ENCODE measurements at regions not wholly inside any gene's neighbourhood (a gene's known extent, or its start where the extent isn't known, plus 50 kb on each side); places are given as distances from the start of the nearest gene placed in this dataset.
"Not testable (repeated sequence)": the region's sequence is repeated elsewhere in the genome, so short reads cannot be mapped to it uniquely, and the experiment has no call there.

GRCh38 chr5:68114378-68115040, 101.0 kb upstream of the PIK3R1 start:
- no peak for DNase-seq

GRCh38 chr5:68112658-68113057, 102.9 kb upstream of the PIK3R1 start:
- no peak for DNase-seq

DNA sequence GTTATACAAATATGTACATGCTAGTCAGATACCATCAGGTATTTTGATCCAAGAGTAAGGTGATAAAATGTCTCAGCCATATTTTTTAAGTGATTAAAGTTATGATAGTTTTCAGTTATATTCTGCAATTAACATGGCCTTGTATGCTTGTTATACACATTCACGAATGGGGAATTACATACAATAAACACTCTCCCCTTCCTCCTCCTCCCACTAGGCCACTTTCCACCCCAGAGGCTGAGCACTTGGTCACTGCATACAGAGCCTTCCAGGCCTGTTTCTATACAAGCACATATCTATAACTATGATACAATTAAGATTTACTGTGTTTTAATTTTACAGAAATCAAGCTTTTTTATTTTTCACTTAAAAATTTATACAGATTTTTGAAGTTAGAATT, 104.7 kb upstream of the PIK3R1 start:
- DNase-seq = no peak

GRCh38 chr5:68110264-68110663, 105.3 kb upstream of the PIK3R1 start:
- no peak for DNase-seq

GRCh38 chr5:68104217-68104616, 111.3 kb upstream of the PIK3R1 start:
- DNase-seq = not testable (repeated sequence)

DNA sequence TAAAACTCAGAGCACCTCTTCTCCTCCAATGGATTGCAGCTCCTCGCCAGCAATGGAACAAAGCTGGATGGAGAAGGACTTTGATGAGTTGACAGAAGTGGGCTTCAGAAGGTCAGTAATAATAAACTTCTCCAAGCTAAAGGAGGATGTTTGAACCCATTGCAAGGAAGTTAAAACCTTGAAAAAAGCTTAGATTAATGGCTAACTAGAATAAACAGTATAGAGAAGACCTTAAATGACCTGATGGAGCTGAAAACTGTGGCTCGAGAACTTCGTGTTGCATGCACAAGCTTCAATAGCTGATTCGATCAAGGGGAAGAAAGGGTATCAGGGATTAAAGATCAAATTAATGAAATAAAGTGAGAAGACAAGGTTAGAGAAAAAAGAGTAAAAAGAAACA, 112.3 kb upstream of the PIK3R1 start:
- DNase-seq = not testable (repeated sequence)

DNA sequence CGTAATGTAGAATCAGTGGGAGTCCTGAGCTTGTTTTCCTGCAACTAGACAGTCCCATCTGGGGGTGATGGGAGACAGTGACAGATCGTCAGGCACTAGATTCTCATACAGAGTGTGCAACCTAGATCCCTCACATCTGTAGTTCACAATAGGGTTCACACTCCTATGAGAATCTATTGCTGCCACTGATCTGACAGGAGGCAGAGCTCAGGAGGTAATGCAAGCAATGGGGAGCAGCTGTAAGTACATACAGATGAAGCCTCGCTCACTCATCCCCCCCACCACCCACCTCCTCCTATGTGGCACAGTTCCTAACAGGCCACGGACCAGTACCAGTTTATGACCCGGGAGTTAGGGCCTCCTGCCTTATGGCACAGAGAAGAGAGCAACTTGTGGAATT, 116.2 kb upstream of the PIK3R1 start:
- DNase-seq = no peak

DNA sequence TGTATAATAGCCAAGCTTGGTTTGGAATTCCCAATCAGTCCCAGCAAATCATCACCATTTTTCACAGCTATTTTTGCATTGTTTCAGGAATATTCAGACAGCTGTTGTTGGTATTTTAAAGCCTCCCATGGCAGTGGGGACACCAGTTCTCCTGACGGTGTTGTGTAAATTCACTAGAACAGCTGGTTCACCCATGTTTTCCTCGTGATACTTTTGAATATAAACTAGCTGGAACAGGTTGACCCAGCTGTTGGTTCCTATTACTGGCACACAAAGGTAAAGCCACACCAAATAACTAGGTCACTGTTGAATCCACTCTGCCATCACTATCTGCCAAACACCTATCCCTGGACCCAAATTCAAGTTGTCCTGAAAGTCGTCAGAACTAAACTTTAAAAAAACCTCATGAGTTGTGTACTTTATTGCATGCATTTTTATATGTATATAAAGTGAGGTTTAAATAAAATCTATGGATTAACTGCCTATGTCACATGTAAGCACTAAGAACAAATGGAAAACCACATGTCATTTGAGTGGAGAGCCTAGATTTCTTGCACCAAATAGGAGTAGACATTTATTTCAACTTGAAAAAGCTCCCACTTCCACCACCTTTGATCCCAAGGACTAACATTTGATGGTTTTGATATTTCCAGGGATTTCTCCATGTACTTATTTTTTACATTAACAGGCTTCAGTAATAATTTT, 121.9 kb upstream of the PIK3R1 start:
- DNase-seq = no peak

DNA sequence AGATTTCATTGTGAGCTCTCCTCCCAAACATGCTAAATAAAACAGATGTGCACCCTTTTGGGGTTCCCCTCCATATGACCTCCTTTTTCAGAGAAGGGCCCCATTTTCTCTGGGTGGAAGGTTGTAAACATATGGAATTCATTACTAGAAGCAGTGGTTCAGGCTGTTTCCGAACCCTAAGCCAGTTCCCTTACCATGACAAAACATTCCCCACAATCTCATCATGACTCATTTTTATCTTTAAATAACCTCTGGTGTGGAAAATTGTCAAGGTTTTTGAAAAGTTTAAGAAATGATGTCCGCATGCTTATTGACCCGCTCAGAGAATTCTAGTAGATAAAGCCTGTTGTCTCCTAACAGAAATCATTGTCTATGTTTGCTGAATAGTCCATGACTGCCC, 127.3 kb upstream of the PIK3R1 start:
- DNase-seq = no peak

DNA sequence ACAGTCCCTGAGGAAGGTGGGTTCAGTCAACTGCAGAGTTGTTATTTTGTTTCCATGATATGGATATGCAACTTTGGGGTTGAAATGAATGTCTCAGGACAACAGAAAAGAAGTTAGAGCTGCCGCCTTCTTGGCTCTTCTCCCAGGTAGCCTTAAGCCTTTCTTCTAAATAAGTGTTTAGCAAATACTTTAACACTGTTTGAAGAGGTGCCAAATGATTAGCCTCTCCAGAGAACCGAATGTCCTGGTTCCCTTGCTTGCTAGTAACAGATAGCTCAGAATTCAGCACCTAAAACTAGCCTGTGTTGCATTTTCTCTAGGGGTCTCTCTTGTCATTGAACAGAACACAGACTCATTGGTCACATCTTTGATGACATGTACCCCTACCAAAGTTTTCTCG, 127.7 kb upstream of the PIK3R1 start:
- no peak for DNase-seq

DNA sequence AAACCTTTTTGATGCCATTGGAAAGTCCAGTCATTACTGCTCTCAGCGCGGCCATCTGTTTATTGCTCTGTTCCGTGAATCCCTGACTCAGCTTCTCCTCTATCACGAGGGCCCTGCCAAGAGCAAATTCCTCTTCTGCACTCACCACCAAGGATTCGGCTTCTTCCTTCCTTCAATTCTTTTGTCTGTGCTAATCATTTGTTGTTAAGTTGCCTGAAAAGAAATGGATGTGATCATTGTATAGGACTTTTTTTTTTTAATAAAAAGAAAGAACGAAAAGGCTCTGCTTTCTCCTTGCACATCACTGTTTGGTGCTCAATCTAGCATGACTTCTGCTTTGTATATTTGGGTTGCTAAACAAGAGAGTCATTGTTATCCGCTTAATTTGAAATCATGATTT, 128.7 kb upstream of the PIK3R1 start:
- no peak for DNase-seq

DNA sequence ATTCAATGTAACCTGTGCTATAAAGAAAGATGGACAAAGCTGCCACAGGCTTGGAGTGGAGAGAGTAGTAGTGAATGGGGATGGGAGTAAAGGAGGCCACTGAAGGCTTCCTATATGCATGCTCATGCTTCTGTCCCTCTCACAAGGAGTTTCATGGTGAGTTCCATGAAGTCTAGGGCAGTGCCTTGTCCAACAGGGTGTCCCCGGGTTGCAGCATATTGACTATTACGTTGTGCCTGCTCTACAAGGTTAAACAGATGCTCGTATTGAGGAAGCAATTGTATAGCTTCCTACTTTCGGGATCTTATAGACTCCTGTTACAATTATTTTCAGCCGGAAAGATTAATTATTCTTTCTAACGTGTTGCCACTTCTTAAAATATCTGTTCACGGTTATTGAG, 129.1 kb upstream of the PIK3R1 start:
- no peak for DNase-seq

DNA sequence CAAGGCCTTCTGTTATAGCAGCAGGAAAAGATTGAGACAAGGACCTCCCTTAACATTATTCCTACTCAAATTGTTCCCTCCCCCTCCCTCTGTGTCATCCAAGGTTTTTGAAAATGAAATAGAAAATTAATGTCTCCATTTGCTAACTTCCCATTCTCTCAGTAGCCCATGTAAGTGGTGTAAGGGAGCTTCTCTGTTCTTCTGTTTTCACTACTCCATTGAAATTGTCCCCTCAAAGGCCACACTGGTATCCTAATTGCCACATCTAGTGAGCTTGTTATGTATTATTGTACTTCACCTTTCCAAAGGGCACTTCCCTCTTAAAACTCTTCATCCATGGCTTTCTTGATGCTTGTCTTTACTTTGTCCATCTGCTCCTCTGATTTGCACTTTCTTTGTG, 131.2 kb upstream of the PIK3R1 start:
- DNase-seq = no peak

DNA sequence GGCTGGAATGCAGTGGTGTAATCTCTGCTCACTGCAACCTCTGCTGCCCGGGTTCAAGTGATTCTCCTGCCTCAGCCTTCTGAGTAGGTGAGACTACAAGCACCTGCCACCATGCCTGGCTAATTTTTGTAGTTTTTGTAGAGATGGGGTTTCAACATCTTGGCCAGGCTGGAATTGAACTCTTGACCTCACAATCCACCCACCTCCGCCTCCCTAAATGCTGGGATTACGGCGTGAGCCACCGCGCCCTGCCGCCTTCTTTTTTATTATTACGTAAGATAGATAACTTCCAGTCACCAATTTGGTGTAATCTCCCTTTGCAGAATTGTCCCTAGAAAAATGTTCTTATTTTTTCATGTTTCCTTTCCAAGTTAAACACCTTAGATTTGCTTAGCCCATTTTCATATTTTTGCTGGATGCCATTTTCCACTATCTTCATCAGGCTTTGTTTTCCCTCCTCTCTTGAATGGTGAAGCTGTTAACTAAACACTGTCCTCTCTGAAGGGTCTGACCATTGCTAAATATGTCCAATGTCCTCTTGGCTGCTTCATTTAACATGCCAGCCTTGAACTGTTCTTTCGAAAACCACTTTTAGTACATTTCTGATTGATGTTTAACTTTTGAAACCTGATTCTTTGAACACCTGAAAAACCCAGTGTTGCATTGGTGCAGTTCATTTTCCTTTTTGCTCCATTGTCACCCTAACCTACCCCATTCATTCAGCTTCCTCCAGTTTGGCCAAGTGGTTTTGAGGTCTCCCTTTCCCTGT, 135.1 kb upstream of the PIK3R1 start:
- DNase-seq = no peak

GRCh38 chr5:68077349-68077894, 138.1 kb upstream of the PIK3R1 start:
- DNase-seq = no peak

GRCh38 chr5:68074633-68075032, 140.9 kb upstream of the PIK3R1 start:
- DNase-seq = no peak

DNA sequence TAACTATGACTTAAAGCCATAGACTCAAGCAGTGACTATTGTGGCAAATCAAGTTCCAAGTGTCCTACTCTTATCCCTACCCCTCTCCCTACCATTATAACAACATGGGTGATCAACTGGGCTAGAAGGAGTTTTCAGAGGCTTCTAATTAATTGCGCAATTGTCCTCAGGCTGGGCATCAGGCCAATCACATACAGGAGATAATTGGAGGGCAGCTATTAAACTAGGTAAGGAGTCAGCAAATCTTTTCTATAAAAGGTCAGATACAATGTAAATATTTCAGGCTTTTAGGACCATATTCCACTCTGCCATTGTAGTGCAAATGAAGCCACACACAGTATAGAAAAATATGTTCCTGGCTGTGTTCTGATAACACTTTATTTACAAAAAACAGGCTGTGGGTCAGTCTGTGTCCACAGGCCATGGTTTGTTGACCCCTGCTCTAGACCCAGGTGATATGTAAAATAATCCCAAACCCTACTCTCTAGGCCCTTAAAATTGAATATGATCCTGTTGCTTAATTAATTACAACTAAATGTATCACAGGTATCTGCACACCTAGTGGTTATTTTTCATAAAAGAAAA, 141.4 kb upstream of the PIK3R1 start:
- no peak for DNase-seq

DNA sequence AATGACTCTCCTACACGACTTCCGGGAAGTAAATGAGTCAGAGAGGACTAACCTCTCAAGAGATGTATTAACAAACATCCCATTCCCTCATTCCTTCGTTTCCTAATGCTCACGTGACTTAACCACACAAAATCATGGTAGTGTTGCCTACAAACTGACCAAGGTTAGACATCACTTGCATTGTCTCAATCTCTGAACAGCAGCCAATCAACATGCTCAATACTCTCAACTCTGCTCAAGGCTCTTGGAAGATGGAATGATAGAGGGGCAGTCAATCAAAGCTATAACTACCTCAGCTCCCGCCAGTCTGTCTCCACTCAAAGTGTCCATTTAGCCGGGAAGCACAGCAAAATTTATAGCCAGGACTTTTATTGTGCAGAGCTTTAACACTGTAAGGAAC, 143.8 kb upstream of the PIK3R1 start:
- no peak for DNase-seq

- no peak for DNase-seq
These were observed 144.3 kb upstream of the PIK3R1 start for GRCh38 chr5:68071282-68071632.

DNA sequence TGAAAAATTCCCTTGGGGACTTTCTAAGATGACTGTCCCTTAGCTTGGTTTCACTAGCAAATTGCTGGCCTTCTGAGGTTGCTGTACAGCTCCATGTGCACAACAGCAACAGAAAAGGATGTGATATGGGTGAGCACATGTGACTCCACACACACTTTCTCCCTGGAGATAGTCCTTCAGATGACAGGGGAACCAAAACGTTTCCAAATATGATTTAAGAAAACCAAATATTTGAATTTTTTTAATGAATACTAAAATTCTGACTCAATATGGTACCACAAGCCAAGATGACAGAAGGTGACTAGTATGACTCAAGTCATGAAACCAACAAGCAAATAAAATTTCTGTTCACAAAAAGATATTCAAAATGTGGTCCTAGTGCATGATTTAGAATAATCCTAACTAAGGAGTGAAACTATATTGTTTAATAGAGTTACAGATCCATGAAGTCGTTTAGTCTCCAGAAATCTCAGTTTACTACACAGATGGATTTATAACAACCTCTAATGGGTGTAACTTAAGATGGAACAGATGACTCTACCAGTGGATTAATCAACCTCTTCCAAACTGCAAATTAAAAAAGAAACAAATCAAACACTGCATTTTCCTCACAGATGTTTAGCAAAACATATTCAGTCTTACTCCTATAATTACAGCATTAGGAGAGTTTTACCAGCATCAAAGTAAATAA, 144.8 kb upstream of the PIK3R1 start:
- no peak for DNase-seq

- no peak for DNase-seq
These were observed 147.5 kb upstream of the PIK3R1 start for GRCh38 chr5:68067976-68068603.

- DNase-seq = no peak
These were observed 148.3 kb upstream of the PIK3R1 start for GRCh38 chr5:68067291-68067690.

All from CD4-positive, alpha-beta T cell treated with Interleukin-12 subunit alpha and Interleukin-12 subunit beta, for 1 hour (primary cell).